ENCODE measurements at regions not wholly inside any gene's neighbourhood (a gene's known extent, or its start where the extent isn't known, plus 50 kb on each side); places are given as distances from the start of the nearest gene placed in this dataset.

DNA sequence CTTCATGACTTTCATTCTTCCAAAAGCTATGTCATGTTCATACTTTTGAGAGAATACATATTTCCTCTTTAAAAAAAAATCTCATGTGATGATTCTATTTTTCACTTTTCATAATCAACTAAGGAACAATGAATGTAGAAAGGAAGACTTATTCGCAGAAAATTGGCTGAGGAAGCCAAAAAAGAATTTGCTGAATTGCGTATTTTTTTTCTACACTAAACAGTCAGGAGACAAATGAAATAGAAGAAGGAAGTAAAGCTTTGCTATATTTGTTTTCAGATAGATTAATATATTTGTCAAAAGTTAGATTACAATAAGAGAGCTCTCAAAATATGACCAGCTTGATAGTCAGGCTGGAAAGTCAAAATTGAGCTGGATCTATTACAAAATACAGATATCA, 504.2 kb downstream of the ANXA1 start:
- no peak for DNase-seq (ENCODE audit: low spot score)

DNA sequence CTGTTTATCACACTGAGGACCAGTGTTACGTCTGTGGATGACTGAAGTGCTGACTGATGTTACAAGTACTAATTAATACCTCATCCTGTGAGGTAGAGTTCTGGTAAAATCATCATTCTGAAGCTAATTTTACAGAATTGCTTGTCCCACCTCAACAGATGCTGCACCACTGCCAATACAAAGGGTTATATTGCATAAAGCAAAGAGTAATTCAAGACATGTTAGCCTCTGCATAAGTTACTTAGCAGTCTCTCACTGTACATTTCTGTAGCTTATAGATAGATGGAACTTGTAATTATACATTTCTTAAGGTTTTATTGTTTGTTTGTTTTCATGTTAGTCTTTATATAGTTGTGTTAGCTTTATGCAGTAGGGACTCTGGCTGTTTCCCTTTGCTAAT, 513.6 kb downstream of the ANXA1 start:
- DNase-seq (ENCODE audit: low spot score), result no peak

DNA sequence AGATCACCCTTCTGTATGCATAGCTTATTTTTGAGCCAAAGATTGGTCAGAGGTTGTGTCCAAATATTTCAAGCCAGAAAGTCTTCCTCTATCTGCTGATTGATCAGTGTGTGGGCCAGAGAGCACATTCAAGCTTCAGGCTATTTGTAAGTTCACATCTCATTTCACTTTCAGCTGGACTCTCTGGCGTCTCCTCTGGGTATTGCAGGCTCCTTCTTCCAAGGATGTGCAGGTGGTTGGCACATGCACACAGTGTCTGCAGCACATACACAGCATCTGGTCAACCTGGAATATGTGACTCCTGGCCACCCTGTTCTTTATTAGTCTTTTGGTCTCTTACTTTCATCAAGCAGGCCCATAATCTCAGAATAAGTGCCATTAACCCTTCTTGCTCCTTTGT, 516.1 kb downstream of the ANXA1 start:
- DNase-seq (ENCODE audit: low spot score), result peak; percentile 31

- no peak for DNase-seq (ENCODE audit: low spot score)
Observed at GRCh38 chr9:73680831-73681230, 529.2 kb downstream of the ANXA1 start.

DNA sequence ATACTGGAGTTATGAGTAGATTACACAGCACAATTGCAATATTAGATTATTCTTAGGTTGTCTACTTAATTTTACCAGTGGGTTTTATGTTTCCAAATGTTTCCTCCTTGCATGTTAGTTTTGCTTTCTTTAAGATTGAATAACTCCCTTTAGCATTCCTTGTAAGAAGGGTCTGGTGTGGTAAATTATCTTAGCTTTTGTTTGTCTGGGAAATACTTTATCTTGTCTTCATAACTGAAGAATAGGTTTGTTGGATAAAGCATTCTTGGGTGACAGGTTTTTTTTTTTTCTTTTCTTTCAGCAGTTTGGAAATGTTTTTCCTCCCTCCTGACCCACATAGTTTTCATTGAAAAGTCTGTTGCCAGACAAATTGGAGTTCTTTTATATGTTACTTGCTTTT, 531.1 kb downstream of the ANXA1 start:
- no peak for DNase-seq (ENCODE audit: low spot score)

DNA sequence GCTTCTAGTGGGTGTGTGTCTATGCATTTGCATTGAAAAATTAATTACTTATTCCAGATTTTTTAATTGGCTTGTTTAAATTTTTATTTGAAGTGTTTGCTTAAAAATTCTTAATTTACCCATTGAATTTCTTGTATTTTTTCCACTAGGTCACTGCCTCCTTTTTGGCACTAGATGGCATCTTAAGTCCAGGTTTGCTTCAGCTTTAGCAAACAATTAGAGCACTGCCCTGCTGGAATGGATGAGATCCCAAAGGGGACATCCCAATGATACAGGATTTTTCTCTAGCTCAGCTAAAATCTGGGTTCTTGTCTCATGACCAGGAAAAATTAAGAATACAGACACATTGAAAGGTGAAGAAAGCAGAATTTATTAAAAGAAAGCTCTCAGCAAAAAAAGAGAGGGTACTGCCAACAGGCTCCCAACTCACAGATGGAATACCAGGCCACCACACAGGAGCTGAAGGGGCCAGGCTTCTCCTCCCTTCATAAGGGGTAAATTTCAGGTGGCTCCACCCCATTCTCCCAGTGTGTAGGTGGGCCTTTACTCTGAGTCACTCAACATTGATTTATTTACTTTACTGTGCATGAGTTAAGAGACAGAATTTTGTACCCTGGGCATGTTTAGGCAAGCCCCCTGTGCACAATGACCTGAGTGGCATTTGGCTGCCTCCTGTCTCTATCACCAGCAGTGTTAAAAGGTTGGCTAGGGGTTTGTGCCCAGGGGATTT, 532.4 kb downstream of the ANXA1 start:
- DNase-seq (ENCODE audit: low spot score), result peak; percentile 37

GRCh38 chr9:73684601-73685000, 532.9 kb downstream of the ANXA1 start:
- DNase-seq (ENCODE audit: low spot score), result no peak

- DNase-seq (ENCODE audit: low spot score), result no peak
Observed at GRCh38 chr9:73685786-73686185, 534.1 kb downstream of the ANXA1 start.

DNA sequence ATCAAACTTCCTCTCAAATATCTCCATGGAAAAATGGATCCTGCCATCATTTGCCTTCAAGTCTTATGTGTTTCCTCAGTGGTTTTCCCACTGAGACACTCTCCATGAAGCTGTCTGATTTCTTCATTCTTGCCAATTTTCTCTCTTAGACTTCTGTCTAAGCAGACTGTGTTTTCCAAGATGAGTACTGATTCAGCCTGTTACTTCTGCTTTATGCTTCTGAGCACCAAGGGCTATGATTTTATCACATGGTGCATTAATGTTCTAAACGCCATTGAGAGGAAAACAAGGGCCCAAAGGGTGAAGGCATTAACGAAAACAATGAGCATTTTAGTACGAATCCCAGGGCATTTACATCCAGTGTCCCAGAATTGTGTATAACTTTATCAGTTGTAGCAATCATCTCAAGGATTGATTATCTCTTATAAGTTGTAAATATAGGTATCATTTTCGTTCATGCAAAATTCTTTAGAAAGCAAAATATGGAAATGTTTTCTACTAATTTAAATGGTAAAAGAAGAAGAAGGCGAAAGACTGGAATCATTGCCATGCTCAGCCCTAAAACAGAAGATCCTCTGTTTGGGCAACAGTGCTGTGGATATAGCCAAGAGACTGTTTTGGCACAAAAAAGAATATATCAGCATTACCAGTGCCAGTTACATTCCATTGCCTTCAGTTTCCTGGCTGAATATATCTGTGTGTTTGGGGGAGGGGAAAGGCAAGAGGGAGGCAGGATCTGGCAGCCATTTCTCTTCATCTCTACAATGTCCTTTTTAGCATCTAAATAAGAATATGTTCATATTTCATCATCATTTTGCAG, 537.6 kb downstream of the ANXA1 start:
- DNase-seq (ENCODE audit: low spot score), result no peak

DNA sequence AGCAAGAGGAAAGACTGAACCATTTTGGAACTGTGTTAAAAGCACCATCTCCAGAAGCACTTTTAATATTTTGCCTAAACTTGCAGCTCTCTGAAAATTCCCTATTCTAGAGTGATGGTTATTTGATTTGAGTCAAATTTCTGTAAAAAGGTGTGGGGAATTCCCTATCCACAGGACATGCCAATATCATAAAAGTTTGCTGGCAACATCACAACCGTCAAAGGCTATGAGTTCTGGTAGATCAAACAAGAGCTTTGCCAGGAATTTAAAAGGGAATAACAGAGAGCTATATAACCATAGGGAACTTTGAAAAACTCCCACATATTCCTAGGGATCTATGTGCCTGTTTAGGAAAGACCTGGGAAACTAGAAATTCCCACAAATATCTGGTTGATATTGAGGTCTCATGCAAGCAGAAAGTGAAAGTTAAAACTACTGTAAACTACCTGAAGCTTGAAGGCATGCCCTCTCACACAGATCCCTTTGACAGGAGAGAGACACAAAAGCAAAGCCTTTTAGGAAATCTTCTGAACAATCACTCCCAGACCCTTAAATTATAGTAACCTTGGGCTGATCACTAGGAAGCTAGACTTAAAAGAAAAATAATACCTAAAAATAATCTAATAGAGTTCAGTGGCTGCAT, 549.9 kb downstream of the ANXA1 start:
- DNase-seq (ENCODE audit: low spot score), result no peak

GRCh38 chr9:73714294-73714693, 562.6 kb downstream of the ANXA1 start:
- DNase-seq (ENCODE audit: low spot score), result no peak

GRCh38 chr9:73715591-73715990, 563.9 kb downstream of the ANXA1 start:
- no peak for DNase-seq (ENCODE audit: low spot score)

GRCh38 chr9:73719660-73720059, 568.0 kb downstream of the ANXA1 start:
- no peak for DNase-seq (ENCODE audit: low spot score)

GRCh38 chr9:73720601-73721000, 568.9 kb downstream of the ANXA1 start:
- DNase-seq (ENCODE audit: low spot score), result no peak

- DNase-seq (ENCODE audit: low spot score), result no peak
Observed at GRCh38 chr9:73736270-73736669, 584.6 kb downstream of the ANXA1 start.

- no peak for DNase-seq (ENCODE audit: low spot score)
Observed at GRCh38 chr9:73738741-73739530, 587.3 kb downstream of the ANXA1 start.

- DNase-seq (ENCODE audit: low spot score), result no peak
Observed at GRCh38 chr9:73741316-73741715, 589.7 kb downstream of the ANXA1 start.

- no peak for DNase-seq (ENCODE audit: low spot score)
Observed at GRCh38 chr9:73742412-73742811, 590.7 kb downstream of the ANXA1 start.

- no peak for DNase-seq (ENCODE audit: low spot score)
Observed at GRCh38 chr9:73743826-73744225, 592.2 kb downstream of the ANXA1 start.

GRCh38 chr9:73745598-73745997, 593.9 kb downstream of the ANXA1 start:
- no peak for DNase-seq (ENCODE audit: low spot score)

GRCh38 chr9:73753171-73753570, 601.5 kb downstream of the ANXA1 start:
- no peak for DNase-seq (ENCODE audit: low spot score)

DNA sequence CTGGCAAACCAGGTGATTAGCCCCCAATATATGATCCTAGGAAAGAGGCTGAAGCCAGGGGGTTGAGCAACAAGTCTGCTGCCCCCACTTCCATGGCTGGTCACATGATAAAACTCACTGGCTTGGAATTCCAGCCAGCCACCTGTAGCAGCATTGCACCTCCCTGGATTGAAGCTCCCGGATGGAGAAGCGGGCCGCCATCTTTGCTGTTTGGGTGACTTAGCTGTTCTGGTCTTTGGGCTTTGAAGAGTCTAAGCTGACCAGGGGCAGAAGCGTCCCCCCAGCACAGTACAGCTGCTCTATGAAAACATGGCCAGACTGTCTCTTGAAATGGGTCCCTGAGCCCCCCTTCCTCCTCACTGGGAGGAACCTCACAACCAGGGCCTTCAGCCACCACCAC, 610.2 kb downstream of the ANXA1 start:
- no peak for DNase-seq (ENCODE audit: low spot score)
